ENCODE measurements at regions not wholly inside any gene's neighbourhood (a gene's known extent, or its start where the extent isn't known, plus 50 kb on each side); places are given as distances from the start of the nearest gene placed in this dataset.

DNA sequence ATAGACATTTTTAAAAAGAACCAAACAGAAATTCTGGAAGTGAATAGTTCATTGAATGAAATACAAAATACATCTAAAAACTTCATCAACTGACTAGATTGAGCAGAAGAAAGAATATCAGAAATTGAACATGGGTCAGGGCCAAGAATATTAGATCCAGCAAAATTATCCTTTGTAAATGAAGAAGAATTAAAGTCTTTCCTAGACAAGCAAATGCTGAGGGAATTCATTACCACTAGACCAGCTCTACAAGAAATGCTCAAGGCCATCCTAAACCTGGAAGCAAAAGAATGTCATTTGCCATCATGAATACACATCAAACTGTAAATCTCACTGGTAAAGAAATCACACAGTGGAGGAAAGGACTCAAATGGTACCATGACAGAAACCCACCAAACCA is 72.7 kb upstream of the RPL34 start:
- Histone ChIP-seq H3K4me2 (no peak overlapping the region), H3K27ac (no peak overlapping the region), H2AFZ (ENCODE audit: low read depth) (no peak overlapping the region), H3K79me2 (ENCODE audit: insufficient read depth, low read depth) (no peaks in the 10 kb centered on the region), H3K4me3 (IDR thresholded peaks at IDR 0.05; ENCODE audit: insufficient read depth, low read depth, low read length) (no peak overlapping the region), H4K20me1 (ENCODE audit: insufficient read depth) (no peaks in the 10 kb centered on the region), H3K9ac (no peak overlapping the region), H3K4me1 (ENCODE audit: low read depth, poor library complexity, severe bottlenecking) (no peaks in the 10 kb centered on the region), H3K36me3 (ENCODE audit: insufficient read depth) (no peaks in the 10 kb centered on the region), H3K27me3 (ENCODE audit: insufficient read depth, low read depth) (no peaks in the 10 kb centered on the region)
- TF ChIP-seq, protein P1, sequence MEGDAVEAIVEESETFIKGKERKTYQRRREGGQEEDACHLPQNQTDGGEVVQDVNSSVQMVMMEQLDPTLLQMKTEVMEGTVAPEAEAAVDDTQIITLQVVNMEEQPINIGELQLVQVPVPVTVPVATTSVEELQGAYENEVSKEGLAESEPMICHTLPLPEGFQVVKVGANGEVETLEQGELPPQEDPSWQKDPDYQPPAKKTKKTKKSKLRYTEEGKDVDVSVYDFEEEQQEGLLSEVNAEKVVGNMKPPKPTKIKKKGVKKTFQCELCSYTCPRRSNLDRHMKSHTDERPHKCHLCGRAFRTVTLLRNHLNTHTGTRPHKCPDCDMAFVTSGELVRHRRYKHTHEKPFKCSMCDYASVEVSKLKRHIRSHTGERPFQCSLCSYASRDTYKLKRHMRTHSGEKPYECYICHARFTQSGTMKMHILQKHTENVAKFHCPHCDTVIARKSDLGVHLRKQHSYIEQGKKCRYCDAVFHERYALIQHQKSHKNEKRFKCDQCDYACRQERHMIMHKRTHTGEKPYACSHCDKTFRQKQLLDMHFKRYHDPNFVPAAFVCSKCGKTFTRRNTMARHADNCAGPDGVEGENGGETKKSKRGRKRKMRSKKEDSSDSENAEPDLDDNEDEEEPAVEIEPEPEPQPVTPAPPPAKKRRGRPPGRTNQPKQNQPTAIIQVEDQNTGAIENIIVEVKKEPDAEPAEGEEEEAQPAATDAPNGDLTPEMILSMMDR (conservative IDR thresholded peaks at IDR 0.05; ENCODE audit: low read depth, low read length), result no peak

DNA sequence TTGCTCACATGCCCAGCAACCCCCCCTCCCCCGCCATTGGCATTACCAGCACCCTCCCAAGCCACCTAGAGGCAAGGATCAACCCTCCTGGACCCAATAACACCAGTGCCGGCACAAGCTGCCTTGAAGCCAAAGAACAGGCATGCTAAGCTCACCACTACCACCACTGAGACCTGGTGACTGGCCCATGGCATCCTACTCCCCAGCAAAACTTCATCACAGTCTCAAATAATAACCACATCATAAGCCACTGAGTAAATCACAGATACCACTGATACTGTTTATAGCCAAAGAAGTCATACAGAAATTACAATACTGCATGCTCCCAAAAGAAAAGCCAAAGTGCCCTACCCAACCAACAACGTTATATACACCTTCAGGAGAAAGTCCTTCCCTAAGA is 73.6 kb upstream of the RPL34 start:
- Histone ChIP-seq H3K4me3 (IDR thresholded peaks at IDR 0.05; ENCODE audit: insufficient read depth, low read depth, low read length) (no peak overlapping the region), H3K27ac (no peak overlapping the region), H3K36me3 (ENCODE audit: insufficient read depth) (no peaks in the 10 kb centered on the region), H3K4me1 (ENCODE audit: low read depth, poor library complexity, severe bottlenecking) (no peaks in the 10 kb centered on the region), H3K4me2 (no peak overlapping the region), H4K20me1 (ENCODE audit: insufficient read depth) (no peaks in the 10 kb centered on the region), H3K9ac (no peak overlapping the region), H3K79me2 (ENCODE audit: insufficient read depth, low read depth) (no peaks in the 10 kb centered on the region), H2AFZ (ENCODE audit: low read depth) (no peak overlapping the region), H3K27me3 (ENCODE audit: insufficient read depth, low read depth) (no peaks in the 10 kb centered on the region)
- TF ChIP-seq, protein P1 (conservative IDR thresholded peaks at IDR 0.05; ENCODE audit: low read depth, low read length), result no peak

DNA sequence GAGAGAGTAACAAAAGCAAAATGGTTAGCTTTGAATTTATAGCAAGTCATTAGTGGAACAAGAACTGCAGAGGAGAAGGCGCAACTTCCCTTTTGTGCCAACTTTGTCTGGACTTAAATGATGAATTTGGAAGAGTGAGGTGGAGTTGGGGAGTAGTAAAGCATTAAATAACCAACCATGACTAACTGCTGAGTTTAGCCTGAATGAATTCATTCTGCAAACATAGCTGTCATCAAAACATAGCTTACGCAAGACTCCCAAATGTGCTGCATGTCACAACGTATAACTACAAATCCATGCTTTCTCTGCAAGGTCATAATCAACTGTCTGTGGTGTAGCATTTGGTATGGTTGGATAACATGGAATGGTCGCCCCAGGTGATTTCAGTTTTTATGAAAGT is 75.9 kb upstream of the RPL34 start:
- H3K27me3 ChIP-seq (ENCODE audit: insufficient read depth, low read depth), result no peaks in the 10 kb centered on the region
- H4K20me1 ChIP-seq (ENCODE audit: insufficient read depth), result no peaks in the 10 kb centered on the region
- H3K4me2 ChIP-seq, result no peak overlapping the region
- no peaks in the 10 kb centered on the region for H3K79me2 ChIP-seq (ENCODE audit: insufficient read depth, low read depth)
- H3K4me3 ChIP-seq (IDR thresholded peaks at IDR 0.05; ENCODE audit: insufficient read depth, low read depth, low read length), result no peak overlapping the region
- no peaks in the 10 kb centered on the region for H3K36me3 ChIP-seq (ENCODE audit: insufficient read depth)
- TF ChIP-seq, protein P1 (conservative IDR thresholded peaks at IDR 0.05; ENCODE audit: low read depth, low read length), result no peak
- H2AFZ ChIP-seq (ENCODE audit: low read depth), result no peak overlapping the region
- no peaks in the 10 kb centered on the region for H3K4me1 ChIP-seq (ENCODE audit: low read depth, poor library complexity, severe bottlenecking)
- no peak overlapping the region for H3K9ac ChIP-seq
- H3K27ac ChIP-seq, result no peak overlapping the region

DNA sequence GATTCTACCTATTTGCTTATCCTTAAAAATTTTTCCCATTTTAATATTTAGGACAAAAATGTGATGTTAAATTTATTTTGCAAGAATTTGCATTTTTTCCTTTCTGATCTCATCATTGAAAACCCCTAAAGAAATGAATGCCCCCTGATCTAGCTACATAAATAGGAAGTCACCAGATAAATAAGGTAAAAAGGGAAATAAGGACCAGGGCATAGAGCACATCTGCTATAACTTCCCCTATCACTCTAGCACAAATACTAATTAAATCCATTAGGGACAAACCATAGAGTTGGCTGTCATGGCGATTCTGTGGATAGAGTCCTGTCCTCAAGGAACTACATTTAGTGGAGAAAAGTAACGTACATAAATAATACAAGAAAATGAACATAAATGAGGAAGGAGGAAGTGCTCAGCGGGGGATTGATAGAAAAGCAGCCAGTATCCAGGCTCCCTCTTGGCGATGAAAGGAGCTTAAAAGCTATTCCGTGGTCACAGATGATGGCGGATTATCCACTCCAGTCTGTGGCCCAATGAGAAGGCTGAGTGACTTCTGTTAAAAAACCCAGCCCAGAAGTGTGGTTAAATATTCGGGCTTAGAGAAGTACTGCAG is 76.9 kb upstream of the RPL34 start:
- no peak overlapping the region for H3K4me3 ChIP-seq (IDR thresholded peaks at IDR 0.05; ENCODE audit: insufficient read depth, low read depth, low read length)
- no peaks in the 10 kb centered on the region for H4K20me1 ChIP-seq (ENCODE audit: insufficient read depth)
- no peaks in the 10 kb centered on the region for H3K36me3 ChIP-seq (ENCODE audit: insufficient read depth)
- H3K4me2 ChIP-seq, result no peak overlapping the region
- TF ChIP-seq, protein P1 (conservative IDR thresholded peaks at IDR 0.05; ENCODE audit: low read depth, low read length), result no peak
- H2AFZ ChIP-seq (ENCODE audit: low read depth), result no peak overlapping the region
- H3K27me3 ChIP-seq (ENCODE audit: insufficient read depth, low read depth), result no peaks in the 10 kb centered on the region
- H3K79me2 ChIP-seq (ENCODE audit: insufficient read depth, low read depth), result no peaks in the 10 kb centered on the region
- H3K9ac ChIP-seq, result no peak overlapping the region
- no peaks in the 10 kb centered on the region for H3K4me1 ChIP-seq (ENCODE audit: low read depth, poor library complexity, severe bottlenecking)
- no peak overlapping the region for H3K27ac ChIP-seq
